Tibial artery (tissue), 4 donors: ENCODE measurements at regions not wholly inside any gene's neighbourhood (a gene's known extent, or its start where the extent isn't known, plus 50 kb on each side); places are given as distances from the start of the nearest gene placed in this dataset.
A peak's percentile ranks its signal among the peaks of the same experiment; 100 is the strongest.

ENCODE experiments used
- DNase-seq, 2 donors: peaks; one replicate each; pipeline ENCODE4 v3.0.0-alpha.2; 2019
- H3K27ac ChIP-seq, 2 donors: fragments of 200-600 bp; sonication (generic) in 1 of 2; 1 replicate in 1 of 2; 2 replicates in 1 of 2; pipeline ENCODE4 v1.5.1; 2018 to 2019; ENCODE audit warnings: mild to moderate bottlenecking in 1 of 2
- H3K27me3 ChIP-seq, 2 donors: fragments of 200-600 bp; sonication (generic) in 1 of 2; one replicate each; pipeline versions ENCODE4 v1.5.1 to v1.6.0; 2016 to 2019
- H3K36me3 ChIP-seq, 3 donors: fragments of 200-600 bp; sonication (generic) in 2 of 3; one replicate each; pipeline ENCODE4 v1.5.1; 2016 to 2019; ENCODE audit warnings: mild to moderate bottlenecking in 2 of 3
- H3K4me1 ChIP-seq, 4 donors: fragments of 200-600 bp; sonication (generic) in 2 of 4; 1 replicate in 3 of 4; 2 replicates in 1 of 4; pipeline ENCODE4 v1.5.1; 2016 to 2019
- H3K4me3 ChIP-seq, 2 donors: fragments of 200-600 bp; sonication (generic) in 1 of 2; 1 replicate in 1 of 2; 2 replicates in 1 of 2; pipeline ENCODE4 v1.5.1; 2018 to 2019; ENCODE audit warnings: mild to moderate bottlenecking in 2 of 2
- H3K9me3 ChIP-seq, 3 donors: fragments of 200-600 bp; sonication (generic) in 1 of 3; one replicate each; pipeline ENCODE4 v1.5.1; 2016 to 2019
- intact Hi-C: fragments of 100-400 bp; cut with DNase I; formaldehyde crosslinking; loops from one replicate; pipeline ENCODE4 v1.15.0; 2023; ENCODE audit warnings: low total_unique reads
- TF ChIP-seq, protein P1 (sequence below), 2 experiments: fragments of 200-600 bp in 1 of 2; fragments of 450-650 bp in 1 of 2; IDR thresholded peaks; one replicate each; pipeline ENCODE4 v1.5.1; 2017 to 2019; ENCODE audit warnings: antibody characterized with exemption in 2 of 2, mild to moderate bottlenecking in 1 of 2, moderate library complexity in 1 of 2

DNA sequence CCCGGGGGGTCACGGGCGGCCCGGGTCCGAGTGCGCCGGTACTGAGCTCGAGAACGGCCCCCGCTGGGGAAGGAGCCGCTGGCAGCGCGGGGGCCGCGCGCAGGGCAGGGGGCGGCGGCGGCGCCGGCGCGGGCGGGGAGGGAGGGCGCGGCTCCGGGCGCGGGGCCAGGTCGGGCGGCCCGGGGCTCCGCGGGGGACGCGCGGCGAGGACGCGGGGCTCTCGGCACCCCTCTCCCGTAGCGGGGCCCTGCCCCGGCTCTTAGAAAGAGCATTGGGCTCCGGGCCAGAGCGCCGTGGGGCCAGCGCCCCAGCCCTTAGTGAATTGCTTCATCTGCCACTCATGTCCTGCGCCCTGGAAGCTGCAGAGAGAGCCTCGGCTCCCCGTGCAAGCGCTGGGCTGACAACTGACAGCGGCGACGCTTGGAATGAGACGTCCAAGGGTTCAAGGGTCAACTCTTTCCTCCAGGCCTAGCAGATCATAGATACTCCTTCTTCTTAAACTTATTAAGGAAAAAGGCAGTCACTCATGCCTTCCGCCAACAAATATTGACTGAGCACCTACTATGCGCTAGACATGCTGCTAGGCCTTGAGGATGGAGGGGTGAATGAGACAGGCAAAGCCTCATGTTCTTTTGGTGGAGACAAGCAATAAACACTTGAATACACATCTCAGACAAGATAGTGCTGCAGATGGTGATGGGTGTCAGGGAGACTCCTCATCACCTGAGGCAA is 140.8 kb downstream of the SMAD6 start:
- H3K9me3 ChIP-seq = no peaks in the 10 kb centered on the region
- peak overlapping the region; percentile 91 to 92 for H3K27ac ChIP-seq
- H3K4me1 ChIP-seq = peaks cover 0 to 51% (median 41%) of the 10 kb centered on the region in 4 donors
- no peaks in the 10 kb centered on the region for H3K27me3 ChIP-seq
- H3K4me3 ChIP-seq = peak overlapping the region; percentile 45 to 56
- no peaks in the 10 kb centered on the region for H3K36me3 ChIP-seq
- TF ChIP-seq, protein P1, sequence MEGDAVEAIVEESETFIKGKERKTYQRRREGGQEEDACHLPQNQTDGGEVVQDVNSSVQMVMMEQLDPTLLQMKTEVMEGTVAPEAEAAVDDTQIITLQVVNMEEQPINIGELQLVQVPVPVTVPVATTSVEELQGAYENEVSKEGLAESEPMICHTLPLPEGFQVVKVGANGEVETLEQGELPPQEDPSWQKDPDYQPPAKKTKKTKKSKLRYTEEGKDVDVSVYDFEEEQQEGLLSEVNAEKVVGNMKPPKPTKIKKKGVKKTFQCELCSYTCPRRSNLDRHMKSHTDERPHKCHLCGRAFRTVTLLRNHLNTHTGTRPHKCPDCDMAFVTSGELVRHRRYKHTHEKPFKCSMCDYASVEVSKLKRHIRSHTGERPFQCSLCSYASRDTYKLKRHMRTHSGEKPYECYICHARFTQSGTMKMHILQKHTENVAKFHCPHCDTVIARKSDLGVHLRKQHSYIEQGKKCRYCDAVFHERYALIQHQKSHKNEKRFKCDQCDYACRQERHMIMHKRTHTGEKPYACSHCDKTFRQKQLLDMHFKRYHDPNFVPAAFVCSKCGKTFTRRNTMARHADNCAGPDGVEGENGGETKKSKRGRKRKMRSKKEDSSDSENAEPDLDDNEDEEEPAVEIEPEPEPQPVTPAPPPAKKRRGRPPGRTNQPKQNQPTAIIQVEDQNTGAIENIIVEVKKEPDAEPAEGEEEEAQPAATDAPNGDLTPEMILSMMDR (IDR thresholded peaks at IDR 0.05) = no peak
- intact Hi-C loops = no loop called here
- peak; percentile 90 to 94 for DNase-seq

DNA sequence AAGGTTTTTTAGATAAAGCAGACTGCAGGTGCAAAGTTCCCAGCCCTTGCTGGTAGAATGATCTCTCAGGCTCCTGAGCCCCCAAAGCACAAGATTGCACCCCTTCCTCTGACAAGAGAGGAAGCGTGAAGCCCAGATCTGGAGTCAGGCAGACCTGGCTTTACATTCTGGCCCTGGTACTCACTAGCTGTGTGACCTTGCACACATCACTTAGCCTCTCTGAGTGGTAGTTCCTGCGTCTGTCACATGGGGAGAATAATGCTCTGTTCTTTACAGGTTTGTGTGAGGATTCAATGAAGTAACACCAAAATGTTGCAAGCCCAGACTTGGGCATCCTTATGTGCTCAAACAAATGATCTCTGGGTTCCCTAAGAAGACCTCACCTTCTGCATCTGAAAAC is 141.5 kb downstream of the SMAD6 start:
- TF ChIP-seq, protein P1 (IDR thresholded peaks at IDR 0.05) = no peak
- no peaks in the 10 kb centered on the region for H3K9me3 ChIP-seq
- H3K4me1 ChIP-seq = peaks cover 0 to 58% (median 42%) of the 10 kb centered on the region in 4 donors
- intact Hi-C loops = no loop called here
- H3K27me3 ChIP-seq = no peaks in the 10 kb centered on the region
- H3K36me3 ChIP-seq = no peaks in the 10 kb centered on the region
- H3K27ac ChIP-seq = peak overlapping the region; percentile 91 to 92
- no peak for DNase-seq
- H3K4me3 ChIP-seq = peak overlapping the region in 1 of 2 donors; percentile 56

DNA sequence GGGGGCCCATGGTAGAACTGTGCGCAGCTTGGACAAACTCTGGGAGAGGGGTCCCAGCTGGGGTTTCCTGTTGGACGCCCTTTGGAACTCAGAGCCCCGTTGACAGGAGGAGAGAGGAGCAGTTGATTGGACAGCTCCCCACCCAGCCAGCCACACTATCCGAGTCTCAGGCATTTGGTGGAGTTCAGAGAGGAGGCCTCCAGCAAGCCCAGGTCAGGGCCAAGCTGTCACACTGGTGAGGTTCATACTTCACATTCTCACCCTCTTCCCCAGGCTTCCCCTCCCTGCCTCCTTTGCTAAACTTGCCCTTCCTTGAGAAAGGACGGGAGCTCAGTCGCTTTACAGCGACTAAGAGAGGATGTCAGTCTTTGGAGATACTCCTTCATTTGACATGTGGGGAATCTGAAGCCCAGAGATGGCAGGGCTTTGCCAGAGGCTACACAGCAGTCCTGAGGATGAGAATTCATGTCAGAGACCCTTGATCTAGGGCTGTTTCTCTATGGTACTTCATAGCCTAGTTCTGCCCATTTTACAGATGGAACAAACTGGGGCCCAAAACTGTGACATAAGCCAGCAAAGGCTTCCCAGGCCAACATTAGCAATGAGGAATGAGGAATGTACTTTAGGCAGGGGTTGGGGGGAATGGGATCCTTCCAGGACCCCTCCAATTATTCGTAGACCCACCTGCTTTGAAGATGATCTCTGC is 142.2 kb downstream of the SMAD6 start:
- peak in 1 of 2 donors; percentile 65 for DNase-seq
- no peaks in the 10 kb centered on the region for H3K9me3 ChIP-seq
- TF ChIP-seq, protein P1 (IDR thresholded peaks at IDR 0.05) = no peak
- H3K27me3 ChIP-seq = no peaks in the 10 kb centered on the region
- H3K4me1 ChIP-seq = peaks cover 0 to 60% (median 48%) of the 10 kb centered on the region in 4 donors
- no peaks in the 10 kb centered on the region for H3K36me3 ChIP-seq
- intact Hi-C loops = no loop called here
- peak overlapping the region; percentile 91 to 92 for H3K27ac ChIP-seq
- no peak overlapping the region for H3K4me3 ChIP-seq

DNA sequence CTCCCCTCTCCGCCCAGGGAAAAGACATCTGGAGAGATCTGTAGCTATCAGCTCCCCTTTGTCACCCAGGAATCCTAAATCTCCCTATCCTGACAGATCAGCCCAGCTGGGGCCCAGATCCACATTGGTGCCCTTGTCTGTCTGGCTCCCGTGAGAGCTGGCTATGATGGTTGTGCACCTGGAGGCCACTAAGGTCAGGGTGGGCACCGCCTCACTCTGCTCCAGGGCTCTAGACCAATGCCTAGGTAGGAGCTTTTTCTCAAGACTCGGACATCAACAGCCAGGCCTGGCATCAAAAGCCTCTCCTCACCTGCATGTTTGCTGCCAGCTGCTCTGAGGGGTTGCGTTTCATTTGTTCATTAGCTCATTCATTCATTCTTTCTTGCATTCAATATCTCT is 142.7 kb downstream of the SMAD6 start:
- Histone ChIP-seq H3K36me3 (no peaks in the 10 kb centered on the region), H3K4me1 (peaks cover 0 to 60% (median 48%) of the 10 kb centered on the region in 4 donors), H3K27me3 (no peaks in the 10 kb centered on the region), H3K27ac (peak overlapping the region; percentile 91 to 92), H3K4me3 (no peak overlapping the region), H3K9me3 (no peaks in the 10 kb centered on the region)
- TF ChIP-seq, protein P1 (IDR thresholded peaks at IDR 0.05) = no peak
- intact Hi-C loops = loop anchor here (5.0 kb wide), 1 partner anchor 42 kb away; no protein-coding TSS in a partner anchor
- peak in 1 of 2 donors; percentile 63 for DNase-seq

DNA sequence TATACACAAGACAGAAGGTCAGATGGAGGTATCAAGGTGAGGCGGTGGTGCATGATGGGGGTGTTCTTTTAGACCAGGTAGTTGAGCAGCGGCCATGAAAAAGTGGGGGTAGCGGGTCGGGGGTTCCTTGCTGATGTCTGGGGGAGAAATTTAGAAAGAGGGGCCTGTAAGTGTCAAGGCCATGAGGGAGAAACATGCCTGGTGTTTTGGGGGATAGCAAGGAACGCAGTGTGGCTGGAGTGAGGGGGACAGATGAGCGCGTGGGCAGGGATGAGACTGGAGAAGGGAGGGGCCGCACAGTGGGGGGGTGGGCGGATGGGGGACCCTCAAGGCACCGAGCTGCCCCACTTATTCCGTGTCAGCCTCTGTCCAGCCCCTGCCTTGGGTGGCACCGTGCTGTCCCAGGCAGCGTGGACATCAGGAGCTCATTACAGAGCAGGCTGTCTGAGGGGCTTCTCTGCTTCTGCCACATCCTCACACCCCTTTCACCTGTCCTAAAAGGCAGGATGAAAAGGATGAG is 143.3 kb downstream of the SMAD6 start:
- Histone ChIP-seq H3K4me1 (peaks cover 0 to 60% (median 49%) of the 10 kb centered on the region in 4 donors), H3K36me3 (no peaks in the 10 kb centered on the region), H3K27me3 (no peaks in the 10 kb centered on the region), H3K4me3 (no peak overlapping the region), H3K27ac (peak overlapping the region in 1 of 2 donors; percentile 91), H3K9me3 (no peaks in the 10 kb centered on the region)
- TF ChIP-seq, protein P1 (IDR thresholded peaks at IDR 0.05) = no peak
- intact Hi-C loops = loop anchor here (5.0 kb wide), 1 partner anchor 43 kb away; no protein-coding TSS in a partner anchor
- peak in 1 of 2 donors; percentile 53 for DNase-seq
